NCI-H2029 (cell line): ENCODE measurements at regions not wholly inside any gene's neighbourhood (a gene's known extent, or its start where the extent isn't known, plus 50 kb on each side); places are given as distances from the start of the nearest gene placed in this dataset.
A peak's percentile ranks its signal among the peaks of the same experiment; 100 is the strongest.

Experiments used
- DNase-seq: peaks from one replicate; lab custom pipeline; 2025; lab: John Stamatoyannopoulos, UW

DNA sequence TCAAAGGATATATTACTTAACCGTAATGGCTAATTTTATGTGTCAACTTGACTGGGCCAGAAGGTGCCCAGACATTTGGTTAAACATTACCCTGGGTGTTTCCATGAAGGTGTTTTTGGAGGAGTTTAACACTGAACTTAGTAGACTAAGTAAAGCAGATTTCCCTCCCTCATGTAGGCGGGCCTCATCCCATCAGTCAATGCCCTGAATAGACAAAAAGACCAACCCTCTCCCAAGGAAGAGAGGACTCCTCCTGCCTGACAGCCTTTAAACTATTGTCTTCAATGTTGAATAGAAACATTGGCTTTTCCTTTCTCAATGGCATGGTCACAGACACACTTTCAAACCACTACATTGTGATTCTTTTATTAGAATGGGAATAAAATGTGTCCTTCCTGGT, 121.9 kb downstream of the SETD4 start:
- no peak for DNase-seq

DNA sequence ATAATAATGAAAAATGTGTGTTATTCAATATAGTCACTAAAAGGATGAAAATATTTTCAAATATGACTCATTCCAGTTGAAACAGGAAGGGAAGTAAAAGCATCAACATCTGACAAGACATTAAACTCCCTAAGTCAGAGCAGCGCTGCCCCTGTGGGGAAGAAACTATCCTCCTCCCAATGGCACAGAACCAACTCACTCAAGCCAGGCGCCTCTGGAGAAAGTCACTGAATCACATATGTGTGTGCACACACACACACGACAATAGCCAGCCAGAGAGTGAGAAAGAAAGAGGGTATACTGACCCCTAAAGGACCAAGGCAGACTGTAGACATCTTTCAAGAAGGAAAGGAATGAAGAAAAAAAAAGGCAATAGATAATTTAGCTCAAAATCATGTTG, 126.9 kb downstream of the SETD4 start:
- DNase-seq = no peak

DNA sequence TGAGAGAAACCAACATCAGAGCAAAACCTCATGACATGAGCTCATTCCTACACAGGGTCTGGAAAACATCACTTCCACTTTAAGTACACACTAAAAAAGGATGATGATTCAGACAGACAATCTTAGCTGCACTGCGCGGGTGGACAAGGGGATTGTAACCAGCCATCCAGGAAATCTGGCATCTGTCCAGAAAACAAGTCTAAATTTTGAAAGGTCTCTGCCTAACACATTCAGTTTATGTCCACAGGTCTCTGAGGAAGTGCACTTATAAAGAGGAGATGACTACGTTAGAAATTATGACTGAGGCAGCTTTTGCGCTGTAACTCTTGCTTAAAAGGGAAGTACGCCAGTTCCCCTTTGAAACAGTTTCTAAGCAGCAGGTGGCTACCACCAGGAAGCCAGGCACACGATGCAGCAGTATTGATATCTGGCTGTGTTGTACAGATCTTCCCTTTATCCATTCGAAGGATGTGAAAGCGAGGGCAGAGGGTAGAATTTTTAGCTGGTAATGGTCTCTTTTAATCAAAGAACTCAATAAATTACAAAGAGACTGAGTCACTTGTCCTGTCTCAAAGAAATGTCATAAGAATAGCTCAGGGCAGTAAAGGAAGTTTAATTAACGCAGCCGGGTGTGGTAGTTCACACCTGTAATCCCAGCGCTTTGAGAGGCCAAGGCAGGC, 128.0 kb downstream of the SETD4 start:
- DNase-seq = peak; percentile 51

DNA sequence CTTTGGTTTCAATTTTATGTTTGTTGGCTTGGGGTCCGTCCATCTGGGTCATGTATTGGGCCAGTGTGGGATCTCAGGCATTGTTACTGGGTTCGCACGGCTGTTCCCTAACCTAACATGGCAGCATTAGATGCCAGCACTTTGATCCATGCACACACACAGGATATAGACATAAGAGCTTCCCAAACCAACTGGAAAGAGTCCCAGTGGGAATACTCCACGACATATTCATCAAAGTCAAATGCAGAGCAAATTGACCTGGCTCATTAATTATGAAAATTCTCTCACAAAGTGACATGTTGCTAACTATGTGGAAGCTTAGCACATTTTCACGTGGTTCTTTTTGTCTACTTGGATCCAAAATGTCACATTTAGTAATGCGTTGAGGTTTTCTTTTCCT, 130.4 kb downstream of the SETD4 start:
- no peak for DNase-seq

DNA sequence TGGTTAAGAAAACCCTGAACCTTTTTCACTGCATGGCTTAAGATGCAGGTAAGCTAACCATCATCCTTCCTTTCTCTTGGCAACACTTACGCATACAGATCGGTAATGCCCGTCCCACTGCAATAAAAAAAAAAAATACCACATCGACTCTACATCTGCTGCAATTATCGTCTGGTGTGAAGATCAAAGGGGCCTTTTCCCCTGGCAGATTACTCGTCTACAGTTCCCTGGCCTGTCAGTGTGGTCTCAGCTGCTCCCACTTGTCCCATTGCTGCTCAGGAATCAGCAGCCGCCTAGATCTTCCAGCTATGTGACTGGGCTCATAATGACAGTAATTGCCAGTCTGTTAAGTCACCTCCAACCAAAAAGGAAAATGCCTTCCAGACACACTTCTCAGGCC, 133.1 kb downstream of the SETD4 start:
- no peak for DNase-seq

DNA sequence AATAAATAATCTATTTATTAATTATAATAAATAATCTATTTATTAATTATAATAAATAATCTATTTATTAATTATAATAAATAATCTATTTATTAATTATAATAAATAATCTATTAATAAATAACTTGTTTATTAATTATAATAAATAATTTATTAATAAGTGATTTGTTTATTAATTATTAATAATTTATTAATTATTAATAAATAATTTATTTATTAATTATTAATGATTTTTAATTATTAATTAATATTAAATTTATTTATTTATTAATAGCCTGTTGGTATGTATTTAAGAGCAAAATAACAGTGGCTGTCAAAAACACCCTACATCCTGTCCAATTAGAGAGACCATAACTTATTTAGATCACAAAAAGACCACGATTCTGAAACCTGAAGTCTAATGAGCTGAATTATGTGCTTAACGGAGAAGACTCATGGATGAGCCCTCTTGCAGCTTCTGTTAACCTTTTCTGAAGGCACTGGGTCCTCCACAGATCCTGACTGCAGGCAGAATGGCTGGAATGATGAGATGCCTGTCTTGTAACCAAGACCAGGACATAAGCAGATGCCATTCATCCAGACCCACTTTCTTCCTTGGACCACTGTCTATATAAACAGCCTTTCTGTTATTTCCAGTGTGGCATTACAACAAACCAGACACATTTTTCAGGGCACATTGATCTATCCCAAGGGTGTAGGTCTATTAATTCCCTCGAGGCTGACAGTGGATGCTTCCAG, 134.2 kb downstream of the SETD4 start:
- DNase-seq = no peak

DNA sequence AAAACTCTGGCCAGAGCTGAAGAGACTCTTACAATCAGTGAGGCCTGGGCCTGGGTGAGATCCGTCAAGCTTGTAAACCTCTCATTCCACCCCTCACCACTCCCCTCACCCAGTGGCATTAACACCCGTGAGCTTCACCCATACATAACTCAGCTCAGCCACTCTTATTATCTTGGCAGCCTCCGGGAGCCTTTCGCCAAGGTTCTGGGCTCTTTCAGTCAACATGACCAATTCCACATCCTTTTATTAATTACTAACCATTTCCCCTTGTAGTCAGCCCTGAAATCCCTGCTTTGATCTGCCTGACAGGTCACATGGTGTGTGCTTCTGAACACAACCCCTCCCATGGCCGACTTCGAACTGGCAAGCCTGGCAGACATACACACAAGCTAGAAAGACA, 134.8 kb downstream of the SETD4 start:
- DNase-seq = no peak

DNA sequence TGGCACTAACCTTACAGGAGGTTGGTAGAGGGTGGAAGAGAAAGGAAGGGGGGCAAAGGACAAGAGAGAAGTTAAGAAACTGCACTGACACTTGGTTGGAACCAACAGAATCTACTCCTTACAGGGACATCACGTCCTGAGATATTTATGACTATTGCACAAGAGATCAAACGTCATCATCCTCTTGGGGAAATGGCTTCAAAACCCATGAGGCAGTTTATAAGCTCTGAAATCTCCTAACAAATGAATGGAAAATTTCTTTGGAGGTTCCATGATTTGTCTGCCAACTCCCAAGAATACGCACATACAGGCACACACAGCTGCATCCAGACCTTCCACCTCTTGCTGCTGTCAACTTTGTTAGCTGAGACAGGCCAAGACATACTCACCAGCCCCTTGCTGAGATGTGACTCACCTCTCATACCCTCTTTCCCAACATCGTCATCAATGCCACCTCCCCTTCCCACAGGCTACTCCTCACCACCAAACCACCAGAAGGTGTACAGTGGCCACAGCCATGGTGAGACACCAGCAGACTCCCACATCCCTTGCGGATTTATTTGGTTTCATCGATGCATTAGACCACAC, 135.5 kb downstream of the SETD4 start:
- DNase-seq = no peak

DNA sequence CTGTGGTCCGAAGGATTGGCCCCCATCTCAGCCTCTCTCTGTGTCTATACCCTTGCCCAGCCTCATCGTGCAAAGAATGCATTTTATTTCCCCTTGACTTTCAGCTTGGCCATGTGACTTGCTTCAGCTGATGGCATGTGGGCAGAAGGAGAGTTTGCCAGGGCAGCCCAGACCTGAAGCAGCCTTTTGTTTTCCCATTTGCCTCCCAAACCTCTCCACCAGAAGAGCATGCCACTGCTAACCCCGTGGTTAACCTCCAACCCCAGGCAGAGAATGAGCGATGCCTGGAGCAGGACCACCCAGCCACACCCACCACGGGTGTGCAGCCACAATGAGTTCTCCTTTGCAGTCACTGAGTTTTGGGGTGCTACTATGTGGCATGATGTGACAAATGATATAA, 136.4 kb downstream of the SETD4 start:
- DNase-seq = no peak

DNA sequence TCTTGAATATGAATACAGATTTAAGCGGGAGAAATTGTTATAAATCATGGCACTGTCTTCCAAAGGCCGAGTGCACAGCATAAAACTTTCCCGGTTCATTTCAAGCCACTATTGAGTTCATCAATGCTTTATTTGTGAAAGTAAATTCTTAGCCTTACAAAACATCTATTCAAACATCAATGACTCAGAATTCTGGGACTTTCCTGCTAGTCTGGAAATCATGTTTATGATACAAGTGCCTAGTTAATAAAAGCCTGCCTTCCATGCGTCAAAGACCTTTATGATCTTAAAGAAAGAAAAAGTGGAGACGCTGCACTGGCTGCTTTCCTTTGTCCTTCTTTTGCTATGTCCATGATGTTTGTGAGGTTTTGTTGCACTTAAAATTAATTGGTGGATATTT, 137.7 kb downstream of the SETD4 start:
- no peak for DNase-seq

DNA sequence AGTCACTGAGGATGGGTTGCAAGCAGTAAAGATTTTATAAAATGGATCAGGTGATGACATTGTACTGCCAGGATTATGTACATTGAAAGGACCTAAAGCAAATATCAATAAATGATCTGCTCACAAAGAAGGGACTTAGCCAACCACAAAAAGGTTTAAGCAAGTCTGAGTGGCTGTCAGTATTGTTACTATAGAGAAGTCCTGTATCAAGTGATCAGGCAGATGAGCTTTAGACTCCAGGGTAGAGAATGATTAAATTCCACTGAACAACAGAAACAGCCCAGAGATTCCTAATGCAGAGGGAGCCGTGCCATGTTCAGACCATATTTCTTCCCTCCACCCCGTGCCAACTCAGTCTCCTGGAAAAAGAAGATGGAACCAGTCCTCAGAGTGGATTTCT, 138.9 kb downstream of the SETD4 start:
- DNase-seq = no peak

DNA sequence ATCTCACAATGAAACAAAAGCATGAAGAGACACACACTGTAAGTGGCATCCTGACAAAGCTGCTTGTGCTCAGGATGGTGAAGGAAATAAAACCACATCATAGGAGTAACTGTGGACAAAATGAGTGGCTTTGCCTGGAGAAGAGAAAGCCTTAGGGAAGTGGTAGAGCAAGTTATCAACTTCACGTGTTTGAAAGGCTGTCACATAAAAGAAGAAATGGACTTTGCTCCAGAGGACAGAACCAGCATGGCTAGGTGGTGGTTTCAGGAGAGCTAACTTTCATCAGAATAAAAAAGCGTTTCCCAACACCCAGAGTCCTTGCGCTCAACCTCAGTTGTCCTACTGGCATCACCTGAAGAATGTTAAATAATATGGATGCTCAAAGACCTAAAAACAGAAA, 139.9 kb downstream of the SETD4 start:
- no peak for DNase-seq

DNA sequence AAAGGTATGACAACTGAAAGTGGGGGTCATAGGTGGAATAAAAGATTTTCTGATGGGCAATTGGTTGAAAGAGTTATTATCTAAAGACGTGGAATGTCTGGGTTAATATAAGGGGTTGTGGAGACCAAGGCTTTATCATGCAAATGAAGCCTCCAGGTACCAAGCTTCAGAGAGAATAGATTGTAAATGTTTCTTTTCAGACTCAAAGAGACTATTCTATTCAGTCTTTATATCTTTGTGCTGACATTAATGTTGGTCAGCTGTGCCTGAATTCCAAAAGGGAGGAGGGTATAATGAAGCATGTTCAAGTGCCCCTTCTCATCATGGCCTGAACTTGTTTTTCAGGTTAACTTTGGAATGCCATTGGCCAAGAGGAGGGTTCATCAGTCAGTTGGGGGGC, 145.3 kb downstream of the SETD4 start:
- no peak for DNase-seq

DNA sequence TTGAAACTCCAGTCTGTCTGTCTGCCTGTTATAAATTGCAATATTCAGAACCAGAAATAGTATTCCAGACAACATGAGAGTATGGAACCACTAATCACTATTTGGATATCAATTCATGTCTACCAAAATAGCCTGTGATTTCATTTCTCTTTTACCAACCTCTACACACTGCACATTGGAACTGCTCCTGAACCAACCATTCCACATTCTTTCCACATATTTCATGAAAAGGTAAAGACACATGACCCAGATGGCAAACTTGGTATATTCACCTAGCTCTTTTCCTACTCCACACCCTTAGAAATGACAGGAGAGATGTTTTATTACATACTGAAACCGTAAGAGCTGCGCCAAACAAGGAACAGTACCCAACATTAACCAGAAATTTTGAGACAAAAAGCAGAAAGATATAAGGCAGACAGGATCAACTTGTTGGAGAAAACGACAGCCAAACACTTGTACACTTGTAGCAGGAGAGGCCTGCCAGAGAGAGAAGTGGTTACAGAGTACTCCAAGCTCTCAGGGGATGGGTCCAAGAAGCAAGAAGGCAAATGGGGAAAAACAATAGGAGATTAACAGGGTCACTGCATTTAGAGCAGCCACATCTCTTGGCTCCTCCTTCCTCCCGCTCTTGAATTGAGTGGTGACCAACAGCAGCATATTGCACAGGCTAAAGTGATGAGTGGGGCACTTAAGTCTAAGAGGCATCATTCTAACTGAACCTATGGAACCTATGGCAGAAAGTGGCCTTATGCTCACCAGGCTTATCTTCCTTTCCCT, 148.7 kb downstream of the SETD4 start:
- no peak for DNase-seq

DNA sequence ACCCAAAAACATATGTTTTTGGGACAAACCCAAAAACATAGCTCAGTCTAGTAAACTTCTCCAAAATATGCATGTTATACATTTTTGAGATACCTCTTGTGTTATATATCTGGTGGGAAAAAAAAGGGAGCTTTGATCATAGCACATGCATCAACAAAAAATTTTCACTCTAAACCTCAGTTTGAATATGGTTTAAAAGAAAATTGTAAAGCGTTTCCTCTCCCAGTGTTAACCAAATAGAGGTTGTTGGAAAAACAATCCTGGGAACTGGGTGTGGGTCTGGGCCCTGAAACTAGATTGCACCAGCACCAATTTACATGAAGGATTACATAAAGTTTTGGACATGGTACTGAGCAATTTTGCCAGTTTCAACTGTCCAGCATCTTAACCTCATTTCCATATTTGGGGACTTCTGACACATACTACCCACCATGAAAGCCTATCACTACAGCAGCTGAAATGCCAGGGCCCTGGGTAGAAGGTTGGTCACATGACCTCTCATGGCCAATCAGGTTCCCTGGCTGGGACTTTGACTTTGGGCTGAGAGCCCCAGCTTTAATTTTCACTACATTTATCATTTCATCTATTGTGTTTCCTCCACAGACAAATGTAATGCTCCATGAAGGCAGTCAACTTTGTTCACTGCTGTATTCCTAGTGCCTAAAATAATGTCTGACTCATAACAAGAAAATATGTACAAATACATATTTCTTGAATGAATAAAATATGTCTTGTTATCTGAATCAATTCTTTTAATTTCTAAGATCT, 150.7 kb downstream of the SETD4 start:
- no peak for DNase-seq

DNA sequence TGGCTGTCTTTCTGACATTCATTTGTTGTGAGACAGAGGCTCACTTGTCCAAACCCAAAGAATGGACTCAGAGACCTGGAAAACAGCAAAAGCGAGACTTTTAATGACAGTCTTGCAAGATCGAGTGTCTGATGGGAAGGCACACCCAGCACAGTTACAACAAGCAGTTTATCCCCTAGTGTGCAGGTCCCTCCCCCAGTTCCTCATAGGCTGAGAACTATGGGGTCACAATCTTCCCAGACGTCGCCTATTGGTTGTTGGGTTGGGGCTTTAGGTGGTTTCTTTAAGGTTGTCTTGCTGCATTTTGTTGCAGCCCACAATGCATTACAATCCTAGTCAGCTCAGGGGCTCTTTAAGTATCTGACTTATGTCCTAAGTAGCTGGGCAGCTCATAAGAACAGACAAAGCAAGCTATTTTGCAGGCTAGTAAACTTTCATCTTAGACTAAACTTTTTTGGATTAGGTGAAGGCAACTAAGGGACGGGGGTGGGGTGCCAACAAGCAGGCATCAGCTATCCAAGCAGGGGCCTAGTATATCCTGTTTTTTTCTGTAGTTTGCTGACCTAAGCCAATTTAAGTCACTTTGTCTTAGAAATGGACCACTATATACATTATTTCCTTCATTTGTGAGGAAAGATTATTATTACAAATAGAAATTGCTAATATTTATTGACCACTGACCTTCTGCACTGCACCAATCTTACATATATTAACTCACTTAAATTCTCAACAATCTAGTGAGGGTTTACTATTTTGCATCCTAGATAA, 151.8 kb downstream of the SETD4 start:
- DNase-seq = no peak

DNA sequence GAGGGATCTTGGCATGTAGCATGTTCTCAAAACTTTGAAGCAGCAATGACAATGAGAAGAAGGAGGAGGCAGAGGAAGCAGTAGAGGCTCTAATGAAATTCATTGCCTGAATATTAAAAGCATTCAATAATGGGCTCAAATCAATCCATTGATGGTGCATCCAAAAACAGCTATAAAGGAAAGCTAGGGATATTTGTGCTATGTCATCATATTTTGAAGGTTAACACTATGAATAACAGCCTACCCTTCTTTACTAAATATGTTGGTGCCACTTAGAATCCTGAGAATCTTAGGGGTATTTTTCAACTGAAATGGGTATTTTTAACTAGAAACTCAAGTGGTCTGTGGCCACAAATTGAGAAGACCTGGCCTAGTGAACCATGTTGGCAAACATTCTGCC, 153.7 kb downstream of the SETD4 start:
- DNase-seq = no peak

DNA sequence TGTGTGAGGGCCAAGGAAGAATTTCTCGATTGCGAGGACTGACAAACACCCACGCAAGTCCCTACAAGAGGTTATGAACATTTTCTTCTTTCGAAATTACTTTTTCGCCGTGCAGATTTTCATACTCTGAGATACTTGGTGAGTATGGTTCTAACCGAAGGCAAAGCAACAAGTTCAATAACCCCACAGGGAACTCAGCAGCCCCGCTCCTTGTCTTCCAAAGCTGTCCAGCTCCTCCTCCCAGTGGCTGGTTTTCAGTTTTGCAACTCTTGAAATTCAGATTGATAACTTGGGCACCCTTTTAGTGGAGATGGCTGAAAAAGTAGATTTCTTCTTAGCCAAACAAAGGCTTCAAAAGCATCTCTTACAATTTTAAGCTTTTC, 154.4 kb downstream of the SETD4 start:
- DNase-seq = no peak

DNA sequence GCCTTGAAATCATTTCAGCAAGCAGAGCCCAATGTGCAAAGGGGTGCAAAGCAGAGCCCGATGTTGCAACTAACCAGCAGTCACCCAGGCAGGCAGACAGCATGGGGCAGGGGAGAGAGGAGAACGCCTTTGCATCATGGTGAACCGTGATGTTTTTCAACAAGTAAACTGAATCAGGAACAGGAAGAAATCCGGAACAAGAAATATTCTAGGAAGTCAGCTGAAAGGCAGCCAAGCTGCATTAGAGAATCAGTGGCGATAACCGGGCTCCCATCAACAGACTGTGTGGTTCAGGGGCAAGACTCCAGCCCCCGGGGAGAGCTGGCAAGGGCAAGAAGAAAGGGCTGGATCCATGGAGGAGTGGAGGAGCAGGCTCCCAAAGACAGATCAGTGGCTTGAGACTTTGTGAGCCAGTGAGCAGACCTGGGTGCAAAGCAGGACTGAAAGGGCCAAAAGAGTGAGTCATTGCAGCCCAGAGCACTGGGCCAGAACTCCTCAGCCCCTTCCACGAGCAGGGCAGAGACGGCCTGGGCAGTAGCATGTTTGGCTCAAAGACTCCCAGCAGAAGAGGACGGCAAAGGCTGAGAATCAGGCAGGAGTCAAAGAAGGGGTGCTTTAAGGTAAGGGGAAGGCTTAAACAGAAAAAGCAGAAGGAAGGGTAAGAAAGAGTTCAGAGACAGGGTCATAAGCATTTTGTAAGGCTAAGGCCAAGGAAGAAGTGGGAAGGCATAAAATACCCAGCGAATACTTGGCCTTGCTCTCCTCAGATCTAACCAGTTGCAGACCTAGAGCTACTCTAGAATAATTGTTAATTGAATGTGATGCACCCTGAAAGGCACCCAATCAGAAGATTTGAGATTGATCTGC, 155.0 kb downstream of the SETD4 start:
- DNase-seq = no peak

DNA sequence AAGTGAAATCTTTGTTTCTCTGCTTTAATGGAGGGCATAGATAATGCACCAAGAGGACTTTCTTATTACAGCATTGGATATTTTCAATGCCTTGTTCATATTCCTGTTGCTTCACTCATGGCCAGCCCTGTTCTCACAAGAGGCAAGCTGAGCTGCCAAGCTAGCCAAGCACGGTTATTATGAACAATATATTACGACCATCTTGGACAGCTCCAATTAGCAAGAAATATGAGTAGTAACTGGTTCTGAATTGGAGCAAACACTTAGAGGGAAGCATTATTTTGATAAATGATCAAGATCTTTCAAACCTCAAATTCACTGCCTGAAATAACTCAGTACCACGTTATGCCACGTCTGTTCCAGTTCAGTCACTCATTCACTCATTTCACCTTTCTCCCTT, 159.8 kb downstream of the SETD4 start:
- DNase-seq = peak; percentile 52
